Medulla oblongata (tissue), 1 donor: ENCODE measurements at regions not wholly inside any gene's neighbourhood (a gene's known extent, or its start where the extent isn't known, plus 50 kb on each side); places are given as distances from the start of the nearest gene placed in this dataset.
"Not testable (repeated sequence)": the region's sequence is repeated elsewhere in the genome, so short reads cannot be mapped to it uniquely, and the experiment has no call there.

Experiments
- DNase-seq: peaks from one replicate; pipeline ENCODE4 v3.0.0-alpha.2; 2015; ENCODE audit errors: extremely low spot score

GRCh38 chr18:78788161-78788560 is 191.5 kb upstream of the SALL3 start:
- no peak for DNase-seq

GRCh38 chr18:78789850-78790249 is 189.8 kb upstream of the SALL3 start:
- DNase-seq, result no peak

- no peak for DNase-seq
Measured at GRCh38 chr18:78790511-78790910, 189.1 kb upstream of the SALL3 start.

- no peak for DNase-seq
Measured at GRCh38 chr18:78790960-78791359, 188.7 kb upstream of the SALL3 start.

- no peak for DNase-seq
Measured at GRCh38 chr18:78792094-78792493, 187.5 kb upstream of the SALL3 start.

- DNase-seq, result no peak
Measured at GRCh38 chr18:78792736-78793135, 186.9 kb upstream of the SALL3 start.

GRCh38 chr18:78793313-78794070 is 186.1 kb upstream of the SALL3 start:
- no peak for DNase-seq

GRCh38 chr18:78794071-78794430 is 185.6 kb upstream of the SALL3 start:
- DNase-seq, result no peak

- DNase-seq, result no peak
Measured at GRCh38 chr18:78796693-78797455, 182.7 kb upstream of the SALL3 start.

GRCh38 chr18:78797499-78797898 is 182.1 kb upstream of the SALL3 start:
- DNase-seq, result no peak

- DNase-seq, result no peak
Measured at GRCh38 chr18:78798402-78799175, 181.0 kb upstream of the SALL3 start.

GRCh38 chr18:78799382-78800089 is 180.1 kb upstream of the SALL3 start:
- no peak for DNase-seq

- not testable (repeated sequence) for DNase-seq
Measured at GRCh38 chr18:78800102-78800851, 179.3 kb upstream of the SALL3 start.

GRCh38 chr18:78801011-78801410 is 178.6 kb upstream of the SALL3 start:
- DNase-seq, result no peak

GRCh38 chr18:78803104-78803503 is 176.5 kb upstream of the SALL3 start:
- no peak for DNase-seq

- no peak for DNase-seq
Measured at GRCh38 chr18:78804206-78805030, 175.2 kb upstream of the SALL3 start.

GRCh38 chr18:78805840-78806239 is 173.8 kb upstream of the SALL3 start:
- DNase-seq, result peak; percentile 49

GRCh38 chr18:78807668-78808067 is 171.9 kb upstream of the SALL3 start:
- no peak for DNase-seq

- DNase-seq, result no peak
Measured at GRCh38 chr18:78809845-78810244, 169.8 kb upstream of the SALL3 start.

- no peak for DNase-seq
Measured at GRCh38 chr18:78810706-78811105, 168.9 kb upstream of the SALL3 start.
